Adipocyte (in vitro differentiated cells): ENCODE measurements at regions not wholly inside any gene's neighbourhood (a gene's known extent, or its start where the extent isn't known, plus 50 kb on each side); places are given as distances from the start of the nearest gene placed in this dataset.

Source experiments
- DNase-seq: peaks from one replicate; pipeline ENCODE4 v3.0.0-alpha.2; 2015; ENCODE audit warnings: low read depth
- H3K27me3 ChIP-seq: replicated peaks from 2 replicates; pipeline ENCODE4 v1.7.0; 2013; ENCODE audit warnings: mild to moderate bottlenecking, low read length, moderate library complexity; ENCODE audit not compliant: control insufficient read depth, insufficient read depth
- H3K36me3 ChIP-seq: 2 replicates; pipeline ENCODE4 v1.7.0; 2013; ENCODE audit warnings: low read length, mild to moderate bottlenecking, moderate library complexity; ENCODE audit not compliant: control insufficient read depth, insufficient read depth, severe bottlenecking
- H3K4me1 ChIP-seq: 2 replicates; pipeline ENCODE4 v1.7.0; 2013; ENCODE audit warnings: mild to moderate bottlenecking, low read length, moderate library complexity; ENCODE audit not compliant: control insufficient read depth, insufficient read depth
- H3K4me3 ChIP-seq: 2 replicates; pipeline ENCODE4 v1.7.0; 2013; ENCODE audit warnings: mild to moderate bottlenecking, low read length, moderate library complexity
- H3K9ac ChIP-seq: 2 replicates; pipeline ENCODE4 v1.7.0; 2013; ENCODE audit warnings: mild to moderate bottlenecking, low read length, moderate library complexity
- H3K9me3 ChIP-seq: 2 replicates; pipeline ENCODE4 v1.7.0; 2013; ENCODE audit warnings: mild to moderate bottlenecking, low read length, moderate library complexity; ENCODE audit not compliant: control insufficient read depth

DNA sequence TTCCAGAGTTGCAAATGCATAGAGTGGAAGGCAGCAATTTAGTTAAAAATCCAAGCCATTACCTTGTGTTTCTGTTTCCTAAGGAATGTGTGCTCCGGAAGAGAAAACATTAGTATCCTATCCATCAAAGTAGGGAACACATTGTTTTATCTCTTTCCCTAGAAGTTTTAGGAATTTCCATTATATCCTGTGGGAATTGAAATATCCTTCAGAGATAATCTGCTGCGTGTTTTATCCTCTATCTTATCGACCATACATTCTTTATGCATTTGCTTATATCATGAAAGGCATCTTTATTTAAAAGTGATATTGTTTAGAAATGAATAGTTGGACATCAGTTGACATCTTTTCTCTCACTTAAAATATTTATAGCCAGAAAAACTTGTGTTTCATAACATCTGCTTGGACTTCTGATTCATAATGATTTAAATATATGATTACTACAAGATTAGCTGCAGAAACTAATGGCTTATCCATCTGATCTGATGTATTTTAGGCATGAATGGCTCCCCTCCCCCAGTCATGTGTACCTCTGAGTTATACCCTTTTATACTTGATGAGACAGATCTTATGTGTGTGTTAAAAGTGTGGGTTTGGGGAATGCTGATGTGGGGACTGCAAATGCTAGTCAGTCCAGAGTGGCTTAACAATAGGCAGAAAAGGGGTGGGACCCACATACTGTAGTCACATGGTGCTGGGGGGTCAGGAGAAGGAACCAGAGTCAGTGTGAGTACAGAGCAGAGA, 136.2 kb upstream of the ARHGAP28 start:
- Histone ChIP-seq H3K36me3 (no peaks in the 10 kb centered on the region), H3K9me3 (no peaks in the 10 kb centered on the region), H3K9ac (no peak overlapping the region), H3K4me3 (no peak overlapping the region), H3K4me1 (peaks cover 17% of the 10 kb centered on the region), H3K27me3 (no peaks in the 10 kb centered on the region)
- no peak for DNase-seq

- H3K4me3 ChIP-seq, result no peak overlapping the region
- H3K4me1 ChIP-seq, result peaks cover 8% of the 10 kb centered on the region
- no peak overlapping the region for H3K9ac ChIP-seq
- H3K27me3 ChIP-seq, result no peaks in the 10 kb centered on the region
- no peaks in the 10 kb centered on the region for H3K36me3 ChIP-seq
- H3K9me3 ChIP-seq, result no peaks in the 10 kb centered on the region
- DNase-seq, result no peak
Observed at GRCh38 chr18:6595666-6596065, 133.8 kb upstream of the ARHGAP28 start.

GRCh38 chr18:6598657-6599056, 130.9 kb upstream of the ARHGAP28 start:
- DNase-seq, result no peak
- H3K4me1 ChIP-seq, result peaks cover 10% of the 10 kb centered on the region
- H3K4me3 ChIP-seq, result no peak overlapping the region

DNA sequence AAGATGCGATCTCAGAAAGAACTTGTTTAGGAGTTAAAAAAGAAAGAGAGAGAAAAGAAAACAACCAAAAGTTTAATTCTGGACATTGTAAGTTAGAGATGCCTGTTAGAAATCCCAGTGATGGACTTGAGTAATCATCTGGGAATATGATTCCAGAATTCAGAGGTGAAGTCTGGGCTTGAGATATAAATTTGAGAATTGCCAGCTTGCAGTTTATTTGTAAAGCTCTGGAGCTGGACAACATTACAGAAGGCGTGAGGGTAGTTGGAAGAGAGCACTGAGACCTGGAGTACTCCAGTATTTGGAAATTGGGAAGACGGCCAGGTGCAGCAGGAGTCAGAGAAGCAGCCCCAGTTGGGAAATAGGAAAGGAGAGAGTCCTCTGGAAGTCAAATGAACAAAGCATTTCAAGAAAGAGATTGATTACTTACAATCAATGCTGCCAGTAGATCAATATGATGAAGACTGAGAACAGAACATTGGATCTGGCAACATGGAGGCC, 128.8 kb upstream of the ARHGAP28 start:
- Histone ChIP-seq H3K27me3 (no peaks in the 10 kb centered on the region), H3K4me1 (peaks cover 17% of the 10 kb centered on the region), H3K4me3 (no peak overlapping the region), H3K36me3 (no peaks in the 10 kb centered on the region), H3K9me3 (no peaks in the 10 kb centered on the region), H3K9ac (no peak overlapping the region)
- no peak for DNase-seq

More at GRCh38 chr18:6598657-6599056, 130.9 kb upstream of the ARHGAP28 start:
- H3K36me3 ChIP-seq, result no peaks in the 10 kb centered on the region
- no peaks in the 10 kb centered on the region for H3K9me3 ChIP-seq
- H3K27me3 ChIP-seq, result no peaks in the 10 kb centered on the region
- H3K9ac ChIP-seq, result no peak overlapping the region

DNA sequence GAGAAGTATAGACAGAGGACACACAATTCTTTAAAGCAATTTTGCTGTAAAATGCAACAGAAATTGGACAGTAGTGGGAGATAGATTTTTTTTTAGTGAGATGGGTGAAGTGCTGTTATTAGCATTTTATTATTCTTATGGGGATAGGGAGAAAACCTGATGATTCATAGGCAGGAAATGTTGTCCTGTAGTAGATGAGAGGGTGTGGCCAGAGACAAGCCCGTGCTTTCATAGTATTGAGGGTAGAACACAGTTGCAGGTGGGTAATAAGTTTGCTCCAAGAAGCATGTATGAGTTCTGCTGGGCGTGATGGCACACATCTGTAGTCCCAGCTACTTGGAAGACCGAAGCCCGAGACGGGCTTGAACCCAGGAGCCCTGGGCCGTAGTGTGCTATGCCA, 128.3 kb upstream of the ARHGAP28 start:
- DNase-seq, result no peak
- H3K27me3 ChIP-seq, result no peaks in the 10 kb centered on the region
- H3K9ac ChIP-seq, result no peak overlapping the region
- H3K36me3 ChIP-seq, result no peaks in the 10 kb centered on the region
- H3K4me3 ChIP-seq, result no peak overlapping the region
- peaks cover 20% of the 10 kb centered on the region for H3K4me1 ChIP-seq
- H3K9me3 ChIP-seq, result no peaks in the 10 kb centered on the region

GRCh38 chr18:6602365-6602764, 127.2 kb upstream of the ARHGAP28 start:
- no peak for DNase-seq
- H3K4me3 ChIP-seq, result no peak overlapping the region
- H3K27me3 ChIP-seq, result no peaks in the 10 kb centered on the region
- H3K36me3 ChIP-seq, result no peaks in the 10 kb centered on the region
- no peaks in the 10 kb centered on the region for H3K9me3 ChIP-seq
- peaks cover 20% of the 10 kb centered on the region for H3K4me1 ChIP-seq
- no peak overlapping the region for H3K9ac ChIP-seq

DNA sequence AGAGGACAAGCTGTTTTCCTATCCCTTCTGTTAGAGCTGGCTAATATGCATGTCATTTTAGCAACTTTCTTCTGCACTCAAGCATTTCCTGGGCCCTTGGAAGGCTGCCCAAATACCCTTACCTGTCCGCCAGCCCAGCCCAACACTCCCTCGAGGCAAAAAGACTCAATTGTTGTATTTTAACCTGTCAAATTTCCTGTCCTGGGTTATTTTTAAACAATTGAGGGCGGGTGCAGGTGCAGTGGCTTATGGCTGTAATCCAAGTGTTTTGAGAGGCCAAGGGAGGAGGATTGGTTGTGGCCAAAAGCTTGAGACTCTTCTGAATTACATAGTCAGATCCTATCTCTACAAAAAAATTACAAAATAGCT, 125.0 kb upstream of the ARHGAP28 start:
- Histone ChIP-seq H3K9ac (no peak overlapping the region), H3K4me3 (no peak overlapping the region), H3K9me3 (no peaks in the 10 kb centered on the region), H3K27me3 (no peaks in the 10 kb centered on the region), H3K36me3 (no peaks in the 10 kb centered on the region), H3K4me1 (peaks cover 20% of the 10 kb centered on the region)
- no peak for DNase-seq

- DNase-seq, result peak; percentile 23
- no peaks in the 10 kb centered on the region for H3K36me3 ChIP-seq
- H3K9me3 ChIP-seq, result no peaks in the 10 kb centered on the region
- no peak overlapping the region for H3K4me3 ChIP-seq
- H3K9ac ChIP-seq, result no peak overlapping the region
- H3K27me3 ChIP-seq, result no peaks in the 10 kb centered on the region
- peaks cover 24% of the 10 kb centered on the region for H3K4me1 ChIP-seq
Observed at GRCh38 chr18:6605115-6605869, 124.2 kb upstream of the ARHGAP28 start.

DNA sequence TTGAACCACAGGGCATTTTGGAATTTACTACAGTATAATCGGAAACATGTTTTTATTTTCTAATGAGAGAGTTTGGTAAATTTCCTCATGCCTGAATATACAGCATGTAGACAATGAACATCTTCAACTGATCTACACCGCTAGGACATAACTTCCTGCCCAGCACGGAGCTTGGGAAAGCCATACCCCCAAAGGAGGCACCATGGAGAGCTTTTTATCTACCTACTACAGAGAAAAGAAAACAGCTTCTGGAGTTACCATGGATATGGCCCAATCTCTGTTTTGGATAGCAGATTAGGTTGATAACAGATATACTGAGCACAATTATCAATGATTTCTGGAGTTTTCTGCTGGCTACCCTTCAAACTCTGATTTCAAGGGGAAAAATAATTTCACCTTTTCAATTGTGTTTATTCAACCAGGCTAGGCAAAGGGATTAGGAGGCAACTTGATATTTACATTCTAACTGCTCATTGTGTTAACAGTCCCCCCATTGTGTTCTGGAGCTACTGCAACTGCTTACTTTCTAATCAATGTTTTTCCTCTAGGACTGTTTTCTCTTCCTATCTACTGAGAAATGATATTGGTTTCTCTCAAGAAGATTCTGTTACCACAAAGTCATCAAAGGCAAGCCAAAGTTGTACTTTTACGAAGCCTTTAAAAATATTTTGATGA, 123.0 kb upstream of the ARHGAP28 start:
- Histone ChIP-seq H3K27me3 (no peaks in the 10 kb centered on the region), H3K4me1 (peaks cover 19% of the 10 kb centered on the region), H3K9ac (no peak overlapping the region), H3K9me3 (no peaks in the 10 kb centered on the region), H3K36me3 (no peaks in the 10 kb centered on the region), H3K4me3 (no peak overlapping the region)
- DNase-seq, result no peak

GRCh38 chr18:6607343-6607742, 122.2 kb upstream of the ARHGAP28 start:
- Histone ChIP-seq H3K27me3 (no peaks in the 10 kb centered on the region), H3K36me3 (no peaks in the 10 kb centered on the region), H3K9me3 (no peaks in the 10 kb centered on the region), H3K9ac (no peak overlapping the region), H3K4me3 (no peak overlapping the region), H3K4me1 (peaks cover 19% of the 10 kb centered on the region)
- no peak for DNase-seq

GRCh38 chr18:6609666-6610264, 119.8 kb upstream of the ARHGAP28 start:
- Histone ChIP-seq H3K36me3 (no peaks in the 10 kb centered on the region), H3K4me3 (no peak overlapping the region), H3K27me3 (no peaks in the 10 kb centered on the region), H3K4me1 (peaks cover 19% of the 10 kb centered on the region), H3K9me3 (no peaks in the 10 kb centered on the region), H3K9ac (no peak overlapping the region)
- DNase-seq, result no peak
